ENCODE measurements at regions not wholly inside any gene's neighbourhood (a gene's known extent, or its start where the extent isn't known, plus 50 kb on each side); places are given as distances from the start of the nearest gene placed in this dataset.
"Not testable (repeated sequence)": the region's sequence is repeated elsewhere in the genome, so short reads cannot be mapped to it uniquely, and the experiment has no call there.

- WGBS, 2 donors = 89% methylated on average over 4 of the region's 4 CpGs
- intact Hi-C loops (cut with DNase I) = no loop called here
- Histone ChIP-seq H3K27ac (no peak overlapping the region), H3K27me3 (peaks cover 0 to 10% (median 0%) of the 10 kb centered on the region in 4 donors), H3K36me3 (no peaks in the 10 kb centered on the region), H3K4me3 (no peak overlapping the region), H3K4me1 (no peaks in the 10 kb centered on the region), H3K9me3 (peaks cover 0 to 6% (median 0%) of the 10 kb centered on the region in 3 donors)
- DNase-seq = no peak
- TF ChIP-seq POLR2A (IDR thresholded peaks at IDR 0.05) (no peak), CTCF (IDR thresholded peaks at IDR 0.05) (no peak)
Measured at GRCh38 chr5:174583071-174583470, 141.3 kb upstream of the MSX2 start.

DNA sequence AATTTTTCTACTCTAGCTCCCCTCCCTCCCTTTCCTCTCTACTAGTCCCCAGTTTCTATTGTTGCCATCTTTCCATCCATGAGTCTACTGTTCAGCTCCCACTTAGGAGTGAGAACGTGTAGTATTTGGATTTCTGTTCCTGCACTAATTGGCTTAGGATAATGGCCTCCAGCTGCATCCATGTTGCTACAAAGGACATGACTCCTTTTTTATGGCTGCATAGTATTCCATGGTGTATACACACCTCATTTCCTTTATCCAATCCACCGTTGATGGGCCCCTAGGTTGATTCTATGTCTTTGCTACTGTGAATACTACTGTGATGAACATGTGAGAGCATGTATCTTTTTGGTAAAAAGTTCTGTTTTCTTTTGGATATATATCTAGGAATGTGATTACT, 138.9 kb upstream of the MSX2 start:
- H3K27me3 ChIP-seq = peaks cover 0 to 32% (median 0%) of the 10 kb centered on the region in 4 donors
- H3K9me3 ChIP-seq = peaks cover 0 to 6% (median 0%) of the 10 kb centered on the region in 3 donors
- intact Hi-C loops (cut with DNase I) = no loop called here
- DNase-seq = no peak
- peaks cover 0 to 8% (median 0%) of the 10 kb centered on the region in 3 donors for H3K4me1 ChIP-seq
- no peaks in the 10 kb centered on the region for H3K36me3 ChIP-seq
- H3K27ac ChIP-seq = no peak overlapping the region
- no peak for TF ChIP-seq POLR2A (IDR thresholded peaks at IDR 0.05)
- TF ChIP-seq CTCF (IDR thresholded peaks at IDR 0.05) = no peak
- no peak overlapping the region for H3K4me3 ChIP-seq
- WGBS, 2 donors = 81 to 87% methylated on average over 2 of the region's 2 CpGs

DNA sequence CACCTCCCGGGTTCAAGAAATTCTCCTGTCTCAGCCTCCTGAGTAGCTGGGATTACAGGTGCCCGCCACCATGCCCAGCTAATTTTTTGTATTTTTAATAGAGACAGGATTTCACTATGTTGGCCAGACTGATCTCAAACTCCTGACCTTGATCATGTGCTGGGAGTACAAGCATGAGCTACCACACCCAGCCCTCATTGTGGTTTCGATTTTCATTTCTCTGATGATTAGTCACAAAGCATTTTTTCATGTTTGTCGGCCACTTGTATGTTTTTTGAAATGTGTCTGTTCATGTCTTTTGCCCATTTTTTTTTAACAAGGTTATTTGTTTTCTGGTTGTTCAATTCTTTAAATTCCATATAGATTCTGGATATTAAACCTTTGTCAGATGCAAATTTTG, 138.2 kb upstream of the MSX2 start:
- not testable (repeated sequence) for DNase-seq
- 45 to 65% methylated on average over 3 to 4 of the region's 4 CpGs for WGBS, 2 donors

GRCh38 chr5:174589011-174589410, 135.4 kb upstream of the MSX2 start:
- no peak for DNase-seq
- Histone ChIP-seq H3K27ac (no peak overlapping the region), H3K27me3 (peaks cover 0 to 44% (median 0%) of the 10 kb centered on the region in 4 donors), H3K4me1 (peaks cover 0 to 8% (median 0%) of the 10 kb centered on the region in 3 donors), H3K9me3 (peaks cover 0 to 6% (median 0%) of the 10 kb centered on the region in 3 donors), H3K4me3 (no peak overlapping the region), H3K36me3 (no peaks in the 10 kb centered on the region)
- WGBS, 2 donors = 22 to 77% methylated on average over 7 of the region's 7 CpGs
- intact Hi-C loops (cut with DNase I) = no loop called here
- TF ChIP-seq POLR2A (IDR thresholded peaks at IDR 0.05) = no peak
- no peak for TF ChIP-seq CTCF (IDR thresholded peaks at IDR 0.05)

More for the DNA sequence above, 138.2 kb upstream of the MSX2 start:
- H3K4me1 ChIP-seq; H3K36me3 ChIP-seq; H3K4me3 ChIP-seq; H3K27ac ChIP-seq; intact Hi-C loops (cut with DNase I); H3K9me3 ChIP-seq: not testable (repeated sequence)
- H3K27me3 ChIP-seq = peaks cover 0 to 36% (median 0%) of the 10 kb centered on the region in 4 donors

DNA sequence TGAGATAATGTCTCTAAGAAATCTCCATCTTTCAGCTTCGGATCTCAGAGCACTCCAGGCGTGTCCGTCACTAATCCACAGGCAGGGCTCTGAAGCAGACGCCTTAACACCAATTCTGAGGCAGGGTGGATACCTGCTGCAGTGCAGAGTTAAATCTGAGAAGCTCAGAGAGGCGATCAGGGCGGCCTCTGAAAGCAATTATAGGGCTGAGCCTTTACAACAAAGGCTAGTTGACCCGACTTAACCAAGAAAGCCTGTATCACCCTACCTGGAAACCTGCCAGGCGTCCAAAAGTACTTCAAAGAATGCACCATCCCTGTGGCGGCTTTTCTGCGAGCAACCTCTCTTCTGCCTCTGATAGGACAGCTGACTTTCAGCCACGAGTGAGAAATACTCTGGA, 134.8 kb upstream of the MSX2 start:
- intact Hi-C loops (cut with DNase I) = no loop called here
- 42 to 49% methylated on average over 6 to 7 of the region's 11 CpGs for WGBS, 2 donors
- H3K4me3 ChIP-seq = no peak overlapping the region
- H3K36me3 ChIP-seq = no peaks in the 10 kb centered on the region
- TF ChIP-seq CTCF (IDR thresholded peaks at IDR 0.05) (no peak), POLR2A (IDR thresholded peaks at IDR 0.05) (no peak)
- H3K9me3 ChIP-seq = peaks cover 0 to 6% (median 0%) of the 10 kb centered on the region in 3 donors
- peaks cover 0 to 8% (median 0%) of the 10 kb centered on the region in 3 donors for H3K4me1 ChIP-seq
- H3K27me3 ChIP-seq = peaks cover 0 to 44% (median 0%) of the 10 kb centered on the region in 4 donors
- H3K27ac ChIP-seq = no peak overlapping the region
- DNase-seq = no peak

GRCh38 chr5:174590820-174591219, 133.6 kb upstream of the MSX2 start:
- TF ChIP-seq CTCF (IDR thresholded peaks at IDR 0.05) (no peak), POLR2A (IDR thresholded peaks at IDR 0.05) (no peak)
- H3K36me3 ChIP-seq = no peaks in the 10 kb centered on the region
- H3K4me1 ChIP-seq = peaks cover 0 to 8% (median 0%) of the 10 kb centered on the region in 3 donors
- intact Hi-C loops (cut with DNase I) = no loop called here
- no peak for DNase-seq
- H3K27me3 ChIP-seq = peaks cover 0 to 44% (median 0%) of the 10 kb centered on the region in 4 donors
- WGBS, 2 donors = 80 to 81% methylated on average over 3 of the region's 3 CpGs
- peaks cover 0 to 2% (median 0%) of the 10 kb centered on the region in 3 donors for H3K9me3 ChIP-seq
- H3K27ac ChIP-seq = no peak overlapping the region
- H3K4me3 ChIP-seq = no peak overlapping the region
